ENCODE measurements at regions not wholly inside any gene's neighbourhood (a gene's known extent, or its start where the extent isn't known, plus 50 kb on each side); places are given as distances from the start of the nearest gene placed in this dataset.

- DNase-seq (ENCODE audit: low read depth), result no peak
Measured at GRCh38 chr2:38171208-38171855, 95.4 kb upstream of the CYP1B1 start.

GRCh38 chr2:38170733-38171132 is 94.8 kb upstream of the CYP1B1 start:
- DNase-seq (ENCODE audit: low read depth), result no peak

GRCh38 chr2:38170067-38170466 is 94.1 kb upstream of the CYP1B1 start:
- DNase-seq (ENCODE audit: low read depth), result peak; percentile 76

- DNase-seq (ENCODE audit: low read depth), result peak; percentile 76
Measured at GRCh38 chr2:38168710-38169480, 92.9 kb upstream of the CYP1B1 start.

GRCh38 chr2:38167968-38168350 is 92.0 kb upstream of the CYP1B1 start:
- DNase-seq (ENCODE audit: low read depth), result no peak

GRCh38 chr2:38165698-38166097 is 89.7 kb upstream of the CYP1B1 start:
- no peak for DNase-seq (ENCODE audit: low read depth)

- DNase-seq (ENCODE audit: low read depth), result no peak
Measured at GRCh38 chr2:38164881-38165280, 88.9 kb upstream of the CYP1B1 start.

- DNase-seq (ENCODE audit: low read depth), result no peak
Measured at GRCh38 chr2:38163579-38163978, 87.6 kb upstream of the CYP1B1 start.

GRCh38 chr2:38163006-38163405 is 87.1 kb upstream of the CYP1B1 start:
- DNase-seq (ENCODE audit: low read depth), result no peak

GRCh38 chr2:38160516-38160915 is 84.6 kb upstream of the CYP1B1 start:
- DNase-seq (ENCODE audit: low read depth), result no peak

GRCh38 chr2:38159597-38159996 is 83.6 kb upstream of the CYP1B1 start:
- no peak for DNase-seq (ENCODE audit: low read depth)

GRCh38 chr2:38159191-38159590 is 83.2 kb upstream of the CYP1B1 start:
- DNase-seq (ENCODE audit: low read depth), result no peak

- no peak for DNase-seq (ENCODE audit: low read depth)
Measured at GRCh38 chr2:38158378-38159118, 82.6 kb upstream of the CYP1B1 start.

- no peak for DNase-seq (ENCODE audit: low read depth)
Measured at GRCh38 chr2:38156436-38156835, 80.5 kb upstream of the CYP1B1 start.

GRCh38 chr2:38155015-38155414 is 79.1 kb upstream of the CYP1B1 start:
- DNase-seq (ENCODE audit: low read depth), result no peak

- DNase-seq (ENCODE audit: low read depth), result no peak
Measured at GRCh38 chr2:38154395-38154794, 78.4 kb upstream of the CYP1B1 start.

- DNase-seq (ENCODE audit: low read depth), result no peak
Measured at GRCh38 chr2:38153476-38154135, 77.7 kb upstream of the CYP1B1 start.

- no peak for DNase-seq (ENCODE audit: low read depth)
Measured at GRCh38 chr2:38152913-38153312, 77.0 kb upstream of the CYP1B1 start.

- DNase-seq (ENCODE audit: low read depth), result no peak
Measured at GRCh38 chr2:38152035-38152434, 76.1 kb upstream of the CYP1B1 start.

GRCh38 chr2:38149531-38149930 is 73.6 kb upstream of the CYP1B1 start:
- no peak for DNase-seq (ENCODE audit: low read depth)

GRCh38 chr2:38148501-38148900 is 72.5 kb upstream of the CYP1B1 start:
- DNase-seq (ENCODE audit: low read depth), result no peak

- peak; percentile 71 for DNase-seq (ENCODE audit: low read depth)
Measured at GRCh38 chr2:38147333-38148121, 71.6 kb upstream of the CYP1B1 start.

Measured in non-pigmented ciliary epithelial cell (primary cell).